Superior temporal gyrus (tissue), 1 donor: ENCODE measurements at regions not wholly inside any gene's neighbourhood (a gene's known extent, or its start where the extent isn't known, plus 50 kb on each side); places are given as distances from the start of the nearest gene placed in this dataset.

Experiments used
- DNase-seq: peaks from one replicate; pipeline ENCODE4 v3.0.0-alpha.2; 2016; ENCODE audit errors: extremely low spot score

- DNase-seq, result no peak
Observed at GRCh38 chr5:115072266-115073064, 97.2 kb downstream of the TRIM36 start.

- DNase-seq, result no peak
Observed at GRCh38 chr5:115070737-115071136, 99.0 kb downstream of the TRIM36 start.

DNA sequence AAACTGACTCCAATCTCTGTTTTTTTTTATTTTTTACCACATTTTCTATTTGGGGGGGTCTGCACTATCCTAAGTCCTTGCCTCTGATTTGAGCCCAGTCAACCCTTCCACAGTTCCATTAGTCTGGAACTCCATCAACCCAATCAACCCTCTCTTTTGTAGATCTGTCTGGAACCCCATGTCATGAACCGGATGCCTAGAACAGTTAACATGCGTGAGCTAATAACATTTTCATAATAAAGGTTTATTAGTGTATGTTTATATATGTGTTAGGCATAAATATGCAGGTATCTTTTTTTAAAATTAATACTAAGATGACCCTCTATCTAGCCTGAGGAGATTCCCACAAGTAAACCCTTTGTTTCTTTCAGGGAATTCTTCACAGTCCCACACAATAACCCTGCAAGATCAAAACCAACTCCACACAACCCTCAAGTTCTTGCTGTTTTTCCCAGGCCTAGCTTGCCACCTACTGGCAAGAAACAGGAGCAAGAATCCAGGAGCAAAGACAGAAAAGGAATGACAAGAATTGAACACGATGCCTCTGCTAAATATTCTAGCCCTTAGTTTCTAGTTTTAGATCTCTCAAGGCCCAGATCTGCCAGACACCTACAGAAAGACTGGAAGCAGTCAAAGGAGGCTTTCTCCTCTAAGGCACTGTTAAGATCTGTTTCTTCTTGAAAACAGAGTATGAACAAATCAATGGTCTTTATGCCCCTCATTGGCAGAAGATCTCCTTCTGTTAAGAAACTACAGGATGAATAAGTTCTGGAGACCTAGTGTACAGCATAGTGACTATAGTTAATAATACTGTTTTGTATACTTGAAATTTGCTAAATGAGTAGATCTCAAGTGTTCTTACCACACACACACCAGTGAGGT is 100.4 kb downstream of the TRIM36 start:
- peak; percentile 79 for DNase-seq

- DNase-seq, result no peak
Observed at GRCh38 chr5:115068239-115069086, 101.2 kb downstream of the TRIM36 start.

DNA sequence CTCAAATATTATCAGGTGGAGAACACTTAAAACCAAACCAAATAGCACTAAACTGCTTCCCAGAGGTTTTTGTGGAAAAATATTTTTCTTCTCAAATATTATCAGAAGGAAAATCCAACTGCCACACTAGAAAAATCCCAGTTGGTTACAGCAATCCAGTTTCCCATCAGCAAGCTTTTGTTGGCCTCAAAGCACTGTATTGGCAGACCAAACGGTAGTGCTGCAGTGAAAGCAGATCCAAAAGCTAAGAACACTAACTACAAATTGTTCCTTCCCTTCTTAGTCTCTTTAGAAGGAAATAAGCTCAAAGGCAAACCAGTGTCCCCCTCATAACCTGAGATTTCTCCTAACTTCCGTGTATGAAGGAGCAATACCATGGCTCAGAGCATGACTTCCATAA is 105.3 kb downstream of the TRIM36 start:
- peak; percentile 18 for DNase-seq

GRCh38 chr5:115054387-115054951 is 115.2 kb downstream of the TRIM36 start:
- no peak for DNase-seq

GRCh38 chr5:115052948-115053347 is 116.8 kb downstream of the TRIM36 start:
- DNase-seq, result no peak

DNA sequence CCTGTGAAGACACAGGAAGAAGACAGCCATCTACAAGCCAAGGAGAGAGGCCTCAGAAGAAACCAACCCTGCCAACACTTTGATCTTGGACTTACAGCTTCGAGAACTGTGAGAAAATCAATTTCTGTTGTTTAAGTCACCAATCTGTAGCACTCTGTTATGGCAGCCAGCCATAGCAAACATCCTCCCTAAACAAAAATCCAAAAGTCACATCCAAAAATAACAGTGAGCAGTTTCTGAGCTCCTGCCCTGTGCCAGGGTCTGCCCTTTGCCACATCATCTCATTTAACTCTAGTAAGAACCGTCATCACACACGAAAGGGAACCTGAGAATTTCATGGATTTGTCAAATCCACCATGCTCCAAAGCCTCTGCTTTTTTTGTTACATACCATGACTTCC is 118.8 kb downstream of the TRIM36 start:
- DNase-seq, result no peak

DNA sequence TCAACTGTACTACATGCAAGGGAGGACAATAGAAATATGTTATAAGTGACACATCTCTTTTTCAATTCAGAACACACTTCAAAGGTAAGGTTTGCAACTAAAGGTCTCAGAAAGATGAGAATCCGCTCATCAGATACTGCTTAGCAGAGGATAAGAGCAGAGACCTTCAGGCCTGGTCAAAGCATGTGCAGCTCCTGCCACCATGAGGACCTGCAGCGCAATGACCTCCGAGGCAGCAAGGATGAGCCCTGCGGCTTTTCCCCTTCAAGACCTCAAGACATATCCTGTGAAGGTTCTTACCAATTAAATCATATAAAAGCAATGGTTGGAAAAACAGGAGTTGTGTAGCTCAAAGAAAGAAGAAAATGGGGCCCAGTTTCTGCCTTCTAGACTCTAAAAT is 135.8 kb downstream of the TRIM36 start:
- peak; percentile 38 for DNase-seq

DNA sequence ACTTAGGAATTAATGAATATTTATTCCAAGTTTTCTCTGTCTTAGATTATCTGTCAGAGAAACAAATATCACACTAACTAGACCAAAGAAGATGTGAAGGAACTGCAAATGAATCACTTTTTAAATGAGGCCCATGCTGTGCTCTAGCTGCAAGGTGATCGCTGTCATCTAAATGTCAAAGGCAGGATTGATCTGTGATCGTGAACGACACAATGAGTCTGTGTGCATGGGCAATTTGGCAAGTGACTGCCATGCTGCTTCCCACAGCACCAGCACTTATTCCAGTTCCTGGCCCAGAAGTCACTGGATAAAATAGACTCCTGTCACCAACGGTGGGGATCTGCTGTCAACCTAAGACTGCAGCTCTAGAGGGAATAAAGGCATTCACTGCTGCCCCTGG is 141.2 kb downstream of the TRIM36 start:
- DNase-seq, result no peak

- DNase-seq, result no peak
Observed at GRCh38 chr5:115024922-115025321, 144.8 kb downstream of the TRIM36 start.

GRCh38 chr5:115022303-115022702 is 147.4 kb downstream of the TRIM36 start:
- no peak for DNase-seq

GRCh38 chr5:115016646-115017045 is 153.1 kb downstream of the TRIM36 start:
- DNase-seq, result no peak

- no peak for DNase-seq
Observed at GRCh38 chr5:114999176-114999575, 170.5 kb downstream of the TRIM36 start.

GRCh38 chr5:114989512-114989911 is 180.2 kb downstream of the TRIM36 start:
- DNase-seq, result no peak

- peak; percentile 70 for DNase-seq
Observed at GRCh38 chr5:114988096-114988495, 181.6 kb downstream of the TRIM36 start.

DNA sequence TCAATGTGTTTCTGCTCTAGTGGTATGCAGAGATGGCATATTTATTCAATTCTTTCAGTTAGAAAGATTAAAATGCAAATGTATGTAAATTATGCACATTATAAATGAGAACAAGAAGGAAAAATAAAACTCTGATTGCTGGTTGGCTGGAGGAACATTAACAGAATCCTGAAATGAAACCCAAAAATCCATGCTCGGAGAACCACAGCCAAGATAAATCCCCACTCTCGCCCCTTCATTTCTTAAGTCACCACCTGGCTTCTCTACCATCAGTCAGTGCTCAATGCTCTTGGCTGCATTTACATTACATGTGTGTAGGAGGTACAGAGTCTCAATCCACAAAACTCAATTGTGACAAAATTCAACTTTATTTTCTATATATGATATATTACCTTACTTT is 184.9 kb downstream of the TRIM36 start:
- no peak for DNase-seq

GRCh38 chr5:114981111-114981510 is 188.6 kb downstream of the TRIM36 start:
- DNase-seq, result no peak

- no peak for DNase-seq
Observed at GRCh38 chr5:114977979-114978573, 191.6 kb downstream of the TRIM36 start.

GRCh38 chr5:114969482-114969881 is 200.2 kb downstream of the TRIM36 start:
- DNase-seq, result no peak

- peak; percentile 60 for DNase-seq
Observed at GRCh38 chr5:114957384-114957783, 212.3 kb downstream of the TRIM36 start.
